ENCODE measurements at regions not wholly inside any gene's neighbourhood (a gene's known extent, or its start where the extent isn't known, plus 50 kb on each side); places are given as distances from the start of the nearest gene placed in this dataset.

DNA sequence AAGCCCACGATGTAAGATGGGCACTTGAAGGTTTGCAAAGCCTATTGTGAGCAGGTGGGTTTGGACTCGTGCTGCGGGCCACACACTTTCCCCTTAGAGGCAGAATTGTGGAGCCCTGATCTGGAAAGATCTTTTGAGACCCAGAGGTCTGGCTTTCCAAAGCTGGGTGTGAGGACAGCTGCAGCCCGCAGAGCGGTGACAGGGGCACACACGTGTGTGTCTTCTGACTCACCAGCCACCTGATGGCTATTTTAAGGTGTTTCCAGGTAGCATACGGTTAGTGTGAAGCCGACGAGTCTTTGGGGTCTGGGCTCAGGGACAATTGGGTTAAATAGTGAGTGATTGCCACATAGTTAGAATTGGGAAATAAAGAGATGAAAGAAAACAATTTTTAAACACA, 108.9 kb upstream of the GSE1 start:
- no peaks in the 10 kb centered on the region for H3K36me3 ChIP-seq (ENCODE audit: control insufficient read depth, insufficient read depth, low read length)
- no peak overlapping the region for H3K27ac ChIP-seq (ENCODE audit: low read depth, low read length)
- H3K4me3 ChIP-seq (ENCODE audit: low read length): no peak overlapping the region
- no peaks in the 10 kb centered on the region for H3K4me1 Mint-ChIP-seq
- no peak overlapping the region for H3K9ac ChIP-seq (ENCODE audit: extremely low read depth, low read length, poor library complexity, severe bottlenecking)
- WGBS, 2 experiments (ENCODE audit: insufficient coverage in 1 of 2, insufficient read length in 1 of 2): 93 to 95% methylated on average over 6 to 9 of the region's 9 CpGs
- no peaks in the 10 kb centered on the region for H3K36me3 Mint-ChIP-seq (ENCODE audit: low read depth)
- no peak for DNase-seq
- no peak overlapping the region for H3K27ac Mint-ChIP-seq
- TF ChIP-seq, protein P1, sequence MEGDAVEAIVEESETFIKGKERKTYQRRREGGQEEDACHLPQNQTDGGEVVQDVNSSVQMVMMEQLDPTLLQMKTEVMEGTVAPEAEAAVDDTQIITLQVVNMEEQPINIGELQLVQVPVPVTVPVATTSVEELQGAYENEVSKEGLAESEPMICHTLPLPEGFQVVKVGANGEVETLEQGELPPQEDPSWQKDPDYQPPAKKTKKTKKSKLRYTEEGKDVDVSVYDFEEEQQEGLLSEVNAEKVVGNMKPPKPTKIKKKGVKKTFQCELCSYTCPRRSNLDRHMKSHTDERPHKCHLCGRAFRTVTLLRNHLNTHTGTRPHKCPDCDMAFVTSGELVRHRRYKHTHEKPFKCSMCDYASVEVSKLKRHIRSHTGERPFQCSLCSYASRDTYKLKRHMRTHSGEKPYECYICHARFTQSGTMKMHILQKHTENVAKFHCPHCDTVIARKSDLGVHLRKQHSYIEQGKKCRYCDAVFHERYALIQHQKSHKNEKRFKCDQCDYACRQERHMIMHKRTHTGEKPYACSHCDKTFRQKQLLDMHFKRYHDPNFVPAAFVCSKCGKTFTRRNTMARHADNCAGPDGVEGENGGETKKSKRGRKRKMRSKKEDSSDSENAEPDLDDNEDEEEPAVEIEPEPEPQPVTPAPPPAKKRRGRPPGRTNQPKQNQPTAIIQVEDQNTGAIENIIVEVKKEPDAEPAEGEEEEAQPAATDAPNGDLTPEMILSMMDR (conservative IDR thresholded peaks at IDR 0.05): no peak
- no peaks in the 10 kb centered on the region for H3K27me3 Mint-ChIP-seq (ENCODE audit: insufficient read depth)
- no peaks in the 10 kb centered on the region for H3K9me3 ChIP-seq (ENCODE audit: control insufficient read depth, low read length)
- H3K4me3 Mint-ChIP-seq: no peak overlapping the region
- no peaks in the 10 kb centered on the region for H3K27me3 ChIP-seq (ENCODE audit: control insufficient read depth, insufficient read depth, low read length, poor library complexity, severe bottlenecking)
- no peaks in the 10 kb centered on the region for H3K9me3 Mint-ChIP-seq
- H3K4me1 ChIP-seq (ENCODE audit: control insufficient read depth, insufficient read depth, low read length): no peaks in the 10 kb centered on the region

DNA sequence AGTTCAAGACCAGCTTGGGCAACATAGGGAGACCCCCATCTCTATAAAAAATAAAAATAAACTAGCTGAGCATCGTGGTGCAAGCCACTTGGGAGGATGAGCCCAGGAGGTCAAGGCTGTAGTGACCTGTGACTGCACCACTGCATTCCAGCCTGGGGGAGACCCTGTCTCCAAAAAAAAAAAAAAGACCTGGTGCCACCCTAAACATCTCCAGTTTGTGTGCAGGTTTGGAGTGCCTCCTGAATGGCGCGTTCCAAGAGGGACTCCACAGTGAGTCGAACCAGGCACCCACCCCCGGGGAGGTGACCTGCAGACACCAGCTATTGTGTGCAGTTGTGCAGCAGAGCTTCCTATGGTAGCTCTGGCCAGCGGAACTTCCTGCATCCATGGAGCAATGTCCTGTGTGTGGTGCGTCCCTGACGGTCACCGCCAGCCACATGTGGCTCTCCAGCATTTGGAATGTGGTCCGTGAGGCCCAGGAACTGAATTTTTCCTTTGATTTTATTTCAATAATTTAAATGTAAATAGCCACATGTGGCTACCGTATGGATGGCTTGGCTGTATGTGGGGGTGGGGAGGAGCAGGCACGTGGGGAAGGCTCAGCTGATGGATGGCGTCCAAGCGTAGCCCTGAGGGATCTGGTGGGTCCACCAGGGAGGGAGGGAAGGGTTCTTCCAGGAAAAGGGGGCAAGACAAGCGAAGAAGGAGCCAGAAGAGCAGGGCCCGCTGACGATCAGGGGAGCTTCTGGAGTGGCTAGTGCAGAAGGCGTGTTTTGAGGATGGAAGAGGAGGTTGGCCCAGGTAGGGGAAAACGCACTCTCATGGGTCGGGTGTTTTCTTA, 107.1 kb upstream of the GSE1 start:
- H3K4me1 Mint-ChIP-seq: no peaks in the 10 kb centered on the region
- H3K36me3 Mint-ChIP-seq (ENCODE audit: low read depth): no peaks in the 10 kb centered on the region
- no peak overlapping the region for H3K27ac Mint-ChIP-seq
- H3K9ac ChIP-seq (ENCODE audit: extremely low read depth, low read length, poor library complexity, severe bottlenecking): no peak overlapping the region
- H3K4me1 ChIP-seq (ENCODE audit: control insufficient read depth, insufficient read depth, low read length): no peaks in the 10 kb centered on the region
- DNase-seq: no peak
- 92 to 96% methylated on average over 12 to 19 of the region's 20 CpGs for WGBS, 2 experiments (ENCODE audit: insufficient coverage in 1 of 2, insufficient read length in 1 of 2)
- no peaks in the 10 kb centered on the region for H3K27me3 ChIP-seq (ENCODE audit: control insufficient read depth, insufficient read depth, low read length, poor library complexity, severe bottlenecking)
- H3K27me3 Mint-ChIP-seq (ENCODE audit: insufficient read depth): no peaks in the 10 kb centered on the region
- H3K9me3 Mint-ChIP-seq: no peaks in the 10 kb centered on the region
- H3K36me3 ChIP-seq (ENCODE audit: control insufficient read depth, insufficient read depth, low read length): no peaks in the 10 kb centered on the region
- TF ChIP-seq, protein P1 (conservative IDR thresholded peaks at IDR 0.05): no peak
- H3K27ac ChIP-seq (ENCODE audit: low read depth, low read length): no peak overlapping the region
- H3K4me3 ChIP-seq (ENCODE audit: low read length): no peak overlapping the region
- H3K4me3 Mint-ChIP-seq: no peak overlapping the region
- H3K9me3 ChIP-seq (ENCODE audit: control insufficient read depth, low read length): no peaks in the 10 kb centered on the region

DNA sequence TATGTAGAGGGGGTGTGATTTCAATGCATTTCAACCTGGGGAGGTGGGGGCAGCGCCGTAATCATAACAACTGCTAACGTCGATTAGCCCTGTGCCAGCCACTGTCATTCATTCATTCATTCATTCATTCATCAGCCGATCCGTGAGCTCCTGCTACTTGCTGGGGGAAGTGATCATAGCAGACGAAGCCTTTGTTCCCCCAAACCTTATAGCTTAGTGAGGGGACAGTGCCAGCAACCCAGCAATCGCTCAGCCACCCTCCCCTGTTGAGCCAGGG, 106.5 kb upstream of the GSE1 start:
- Histone ChIP-seq H3K9ac (ENCODE audit: extremely low read depth, low read length, poor library complexity, severe bottlenecking) (no peak overlapping the region), H3K27ac (ENCODE audit: low read depth, low read length) (no peak overlapping the region), H3K36me3 (ENCODE audit: control insufficient read depth, insufficient read depth, low read length) (no peaks in the 10 kb centered on the region), H3K9me3 (ENCODE audit: control insufficient read depth, low read length) (no peaks in the 10 kb centered on the region), H3K4me1 (ENCODE audit: control insufficient read depth, insufficient read depth, low read length) (no peaks in the 10 kb centered on the region), H3K27me3 (ENCODE audit: control insufficient read depth, insufficient read depth, low read length, poor library complexity, severe bottlenecking) (no peaks in the 10 kb centered on the region), H3K4me3 (ENCODE audit: low read length) (no peak overlapping the region)
- H3K27me3 Mint-ChIP-seq (ENCODE audit: insufficient read depth): no peaks in the 10 kb centered on the region
- H3K4me3 Mint-ChIP-seq: no peak overlapping the region
- H3K4me1 Mint-ChIP-seq: no peaks in the 10 kb centered on the region
- H3K9me3 Mint-ChIP-seq: no peaks in the 10 kb centered on the region
- 92 to 100% methylated on average over 6 to 8 of the region's 8 CpGs for WGBS, 2 experiments (ENCODE audit: insufficient coverage in 1 of 2, insufficient read length in 1 of 2)
- TF ChIP-seq, protein P1 (conservative IDR thresholded peaks at IDR 0.05): no peak
- DNase-seq: no peak
- no peaks in the 10 kb centered on the region for H3K36me3 Mint-ChIP-seq (ENCODE audit: low read depth)
- H3K27ac Mint-ChIP-seq: no peak overlapping the region

Measured in endodermal cell (in vitro differentiated cells).